Lung (tissue), 11 donors: ENCODE measurements at regions not wholly inside any gene's neighbourhood (a gene's known extent, or its start where the extent isn't known, plus 50 kb on each side); places are given as distances from the start of the nearest gene placed in this dataset.

Experiments used
- ATAC-seq: fragments of 200-7000 bp; cut with Tn5 transposase; one replicate; pipeline ENCODE4 v1.9.1; 2020; ENCODE audit warnings: moderate number of reproducible peaks; ENCODE audit not compliant: insufficient read depth, low FRiP score
- DNase-seq, 3 donors: peaks; one replicate each; pipeline ENCODE4 v3.0.0-alpha.2; 2013 to 2017
- H3K27ac ChIP-seq, 2 donors: one replicate each; pipeline ENCODE4 v1.5.1; 2013; ENCODE audit warnings: mild to moderate bottlenecking in 2 of 2, moderate library complexity in 2 of 2, control low read depth in 1 of 2, inconsistent platforms in 1 of 2, low read depth in 1 of 2, low read length in 1 of 2
- H3K27me3 ChIP-seq, 3 donors: one replicate each; pipeline ENCODE4 v1.5.1; 2013; ENCODE audit warnings: low read length in 2 of 3; ENCODE audit not compliant: control insufficient read depth in 3 of 3, insufficient read depth in 3 of 3
- H3K36me3 ChIP-seq, 4 donors: one replicate each; pipeline ENCODE4 v1.5.1; 2013; ENCODE audit warnings: low read length in 4 of 4, mild to moderate bottlenecking in 1 of 4, moderate library complexity in 1 of 4; ENCODE audit not compliant: control insufficient read depth in 4 of 4, insufficient read depth in 4 of 4
- H3K4me1 ChIP-seq, 5 donors: one replicate each; pipeline ENCODE4 v1.5.1; 2013; ENCODE audit warnings: low read length in 5 of 5, mild to moderate bottlenecking in 2 of 5, moderate library complexity in 1 of 5; ENCODE audit not compliant: control insufficient read depth in 5 of 5, insufficient read depth in 5 of 5
- H3K4me3 ChIP-seq: one replicate; pipeline ENCODE4 v1.5.1; 2013; ENCODE audit warnings: mild to moderate bottlenecking, control low read depth, moderate library complexity
- H3K9ac ChIP-seq, 2 donors: one replicate each; pipeline ENCODE4 v1.5.1; 2013; ENCODE audit warnings: low read length in 2 of 2, control low read depth in 1 of 2; ENCODE audit not compliant: insufficient read depth in 1 of 2
- H3K9me3 ChIP-seq, 4 donors: one replicate each; pipeline ENCODE4 v1.5.1; 2013; ENCODE audit warnings: low read length in 3 of 4, mild to moderate bottlenecking in 1 of 4, moderate library complexity in 1 of 4; ENCODE audit not compliant: control insufficient read depth in 4 of 4, insufficient read depth in 3 of 4
- CTCF ChIP-seq: IDR thresholded peaks from 2 replicates; pipeline ENCODE4 v1.5.1; 2012; ENCODE audit warnings: mild to moderate bottlenecking; ENCODE audit errors: control extremely low read depth, extremely low read depth
- WGBS, 2 donors: extraction: QIAGEN DNeasy Blood & Tissue Kit; methylation state at CpG; one replicate each; pipeline ENCODE4 v1.1.7; 2013; 5-methylcytosine and 5-hydroxymethylcytosine counted together
- donor health status: control.
- donor health status: control.
- donor health status: Bipolar disorder and iron deficiency.
- donor health status: healthy.
- donor health status: DM: yes; HTN: yes; CAD: no.

- no peak overlapping the region for H3K27ac ChIP-seq
- ATAC-seq (no peak), DNase-seq (no peak)
- peaks cover 0 to under 1% (median 0%) of the 10 kb centered on the region in 4 donors for H3K9me3 ChIP-seq
- H3K4me3 ChIP-seq: no peak overlapping the region
- H3K27me3 ChIP-seq: peaks cover 0 to 23% (median 20%) of the 10 kb centered on the region in 3 donors
- peaks cover 0 to 42% (median 8%) of the 10 kb centered on the region in 4 donors for H3K36me3 ChIP-seq
- TF ChIP-seq CTCF: no peak
- WGBS, 2 donors: 96 to 99% methylated on average over 14 of the region's 14 CpGs
- peaks cover 0 to 25% (median 10%) of the 10 kb centered on the region in 5 donors for H3K4me1 ChIP-seq
- H3K9ac ChIP-seq: no peak overlapping the region
These were observed 121.6 kb upstream of the SMURF2 start for GRCh38 chr17:64783556-64784352.

GRCh38 chr17:64783031-64783461, 120.9 kb upstream of the SMURF2 start:
- ATAC-seq: no peak
- Histone ChIP-seq H3K4me3 (no peak overlapping the region), H3K4me1 (peaks cover 0 to 31% (median 11%) of the 10 kb centered on the region in 5 donors), H3K27ac (peak overlapping the region in 1 of 2 donors; percentile 34), H3K27me3 (peaks cover 0 to 26% (median 23%) of the 10 kb centered on the region in 3 donors), H3K9ac (no peak overlapping the region), H3K9me3 (peaks cover 0 to 2% (median 0%) of the 10 kb centered on the region in 4 donors), H3K36me3 (peaks cover 0 to 44% (median 8%) of the 10 kb centered on the region in 4 donors)
- 50 to 66% methylated on average over 6 of the region's 6 CpGs for WGBS, 2 donors
- no peak for TF ChIP-seq CTCF
- no peak for DNase-seq

- H3K4me1 ChIP-seq: peaks cover 0 to 41% (median 21%) of the 10 kb centered on the region in 5 donors
- H3K4me3 ChIP-seq: no peak overlapping the region
- H3K36me3 ChIP-seq: peaks cover 0 to 40% (median 7%) of the 10 kb centered on the region in 4 donors
- ATAC-seq (no peak), DNase-seq (no peak)
- H3K9me3 ChIP-seq: peaks cover 0 to 2% (median 0%) of the 10 kb centered on the region in 4 donors
- peak overlapping the region in 1 of 2 donors; percentile 93 for H3K27ac ChIP-seq
- H3K27me3 ChIP-seq: peaks cover 0 to 30% (median 26%) of the 10 kb centered on the region in 3 donors
- no peak for TF ChIP-seq CTCF
- H3K9ac ChIP-seq: no peak overlapping the region
- 62 to 63% methylated on average over 17 of the region's 17 CpGs for WGBS, 2 donors
These were observed 119.9 kb upstream of the SMURF2 start for GRCh38 chr17:64781810-64782555.
